GM23338 (cell line): ENCODE measurements at regions not wholly inside any gene's neighbourhood (a gene's known extent, or its start where the extent isn't known, plus 50 kb on each side); places are given as distances from the start of the nearest gene placed in this dataset.

Experiments
- ATAC-seq: fragments of 200-7000 bp; cut with Tn5 transposase; 3 replicates; pipeline ENCODE4 v1.9.1; 2020
- DNase-seq: peaks from one replicate; pipeline ENCODE4 v3.0.0-alpha.2; 2015; ENCODE audit warnings: low spot score
- H2AFZ ChIP-seq: fragments of 200-600 bp; sonication (generic); 2 replicates; pipeline ENCODE4 v1.8.0; 2016; ENCODE audit warnings: antibody characterized with exemption, mild to moderate bottlenecking, moderate library complexity
- H3F3A ChIP-seq: fragments of 200-600 bp; sonication (generic); replicated peaks from 2 replicates; pipeline ENCODE4 v1.8.0; 2017; ENCODE audit warnings: antibody characterized with exemption, mixed run types, low read depth
- H3K27ac ChIP-seq: fragments of 200-600 bp; sonication (generic); 2 replicates; pipeline ENCODE4 v1.6.1; 2016; ENCODE audit warnings: low read depth
- H3K27me3 ChIP-seq: fragments of 200-600 bp; sonication (generic); 2 replicates; pipeline ENCODE4 v1.8.0; 2016; ENCODE audit warnings: mild to moderate bottlenecking, mixed run types, moderate library complexity; ENCODE audit not compliant: insufficient read depth
- H3K36me3 ChIP-seq: fragments of 200-600 bp; sonication (generic); 2 replicates; pipeline ENCODE4 v1.8.0; 2016; ENCODE audit warnings: mild to moderate bottlenecking; ENCODE audit not compliant: insufficient read depth
- H3K4me1 ChIP-seq: fragments of 200-600 bp; sonication (generic); 2 replicates; pipeline ENCODE4 v1.8.0; 2016; ENCODE audit warnings: mild to moderate bottlenecking, moderate library complexity; ENCODE audit not compliant: insufficient read depth
- H3K4me2 ChIP-seq: fragments of 200-600 bp; sonication (generic); 2 replicates; pipeline ENCODE4 v1.7.1; 2017; ENCODE audit warnings: mixed run types
- H3K4me3 ChIP-seq: fragments of 200-600 bp; sonication (generic); 2 replicates; pipeline ENCODE4 v1.6.1; 2016; ENCODE audit warnings: mixed run types
- H3K79me2 ChIP-seq: fragments of 200-600 bp; sonication (generic); replicated peaks from 2 replicates; pipeline ENCODE4 v1.8.0; 2017; ENCODE audit warnings: mild to moderate bottlenecking; ENCODE audit not compliant: insufficient read depth
- H3K9me2 ChIP-seq: fragments of 200-600 bp; sonication (generic); 2 replicates; pipeline ENCODE4 v1.8.0; 2017; ENCODE audit not compliant: insufficient read depth
- H4K20me1 ChIP-seq: fragments of 200-600 bp; sonication (generic); replicated peaks from 2 replicates; pipeline ENCODE4 v1.8.0; 2017; ENCODE audit warnings: mild to moderate bottlenecking; ENCODE audit not compliant: insufficient read depth
- H3K27ac Mint-ChIP-seq: 2 replicates; pipeline ENCODE4 v1.8.0; 2020; ENCODE audit warnings: inconsistent platforms, mild to moderate bottlenecking, moderate library complexity, mixed read lengths
- H3K27me3 Mint-ChIP-seq: 3 replicates; pipeline ENCODE4 v1.8.0; 2022; ENCODE audit warnings: low read depth, mild to moderate bottlenecking, moderate library complexity, mixed read lengths, inconsistent platforms; ENCODE audit not compliant: insufficient read depth, poor library complexity
- H3K36me3 Mint-ChIP-seq: 3 replicates; pipeline ENCODE4 v1.8.0; 2021; ENCODE audit warnings: low read depth, mild to moderate bottlenecking, inconsistent platforms, moderate library complexity, mixed read lengths
- H3K4me1 Mint-ChIP-seq: 3 replicates; pipeline ENCODE4 v1.8.0; 2020; ENCODE audit warnings: mild to moderate bottlenecking, inconsistent platforms, mixed read lengths
- H3K4me3 Mint-ChIP-seq: 3 replicates; pipeline ENCODE4 v1.8.0; 2021; ENCODE audit warnings: moderate library complexity, mild to moderate bottlenecking, inconsistent platforms, mixed read lengths
- H3K9me3 Mint-ChIP-seq: 3 replicates; pipeline ENCODE4 v1.8.0; 2020; ENCODE audit warnings: moderate library complexity, mild to moderate bottlenecking, inconsistent platforms, mixed read lengths
- CREB1 ChIP-seq: fragments of 250-450 bp; sonication (Bioruptor Pico); IDR thresholded peaks from 2 replicates; pipeline ENCODE4 v1.5.0; 2020; ENCODE audit warnings: low read depth, mild to moderate bottlenecking, moderate library complexity
- CTCF ChIP-seq, 2 experiments: fragments of 200-600 bp in 1 of 2; sonication (generic) in 1 of 2; conservative IDR thresholded peaks; 2 replicates each; pipeline versions ENCODE4 v1.5.1 to v1.6.1; 2016 to 2017; ENCODE audit warnings: antibody characterized with exemption in 2 of 2, low read depth in 2 of 2, mild to moderate bottlenecking in 2 of 2, moderate library complexity in 1 of 2
- ETS1 ChIP-seq: IDR thresholded peaks from 2 replicates; pipeline ENCODE4 v1.6.1; 2016; ENCODE audit warnings: antibody characterized with exemption
- EZH2 ChIP-seq: fragments of 200-600 bp; sonication (generic); IDR thresholded peaks from one replicate; pipeline ENCODE4 v1.8.0; 2017; ENCODE audit warnings: antibody characterized with exemption, mild to moderate bottlenecking, low read depth; ENCODE audit not compliant: unreplicated experiment
- EZH2phosphoT487 ChIP-seq: fragments of 200-600 bp; sonication (generic); IDR thresholded peaks from one replicate; pipeline ENCODE4 v1.8.1; 2018; ENCODE audit warnings: antibody characterized with exemption; ENCODE audit not compliant: unreplicated experiment
- JUNB ChIP-seq: IDR thresholded peaks from one replicate; pipeline ENCODE4 v1.6.1; 2016; ENCODE audit warnings: antibody characterized with exemption; ENCODE audit not compliant: unreplicated experiment
- NANOG ChIP-seq: IDR thresholded peaks from 2 replicates; pipeline ENCODE4 v1.6.1; 2016; ENCODE audit warnings: antibody characterized with exemption, borderline replicate concordance
- POLR2AphosphoS5 ChIP-seq: IDR thresholded peaks from 2 replicates; pipeline ENCODE4 v1.6.1; 2016; ENCODE audit warnings: antibody characterized with exemption, low read depth
- STAT1 ChIP-seq: IDR thresholded peaks from one replicate; pipeline ENCODE4 v1.6.1; 2016; ENCODE audit warnings: antibody characterized with exemption; ENCODE audit not compliant: unreplicated experiment
- ZNF114 ChIP-seq: fragments of 250-450 bp; sonication (Bioruptor Pico); IDR thresholded peaks from 2 replicates; pipeline ENCODE4 v1.5.0; 2020; ENCODE audit warnings: mild to moderate bottlenecking, moderate library complexity
- ZNF331 ChIP-seq: fragments of 250-450 bp; sonication (Bioruptor Pico); IDR thresholded peaks from 2 replicates; pipeline ENCODE4 v1.5.0; 2020; ENCODE audit warnings: low read depth, mild to moderate bottlenecking, moderate library complexity
- ZNF462 ChIP-seq: fragments of 250-450 bp; sonication (Bioruptor Pico); IDR thresholded peaks from 2 replicates; pipeline ENCODE4 v1.5.0; 2020; ENCODE audit warnings: mild to moderate bottlenecking, moderate library complexity
- TF ChIP-seq, protein P1 (sequence below): IDR thresholded peaks from one replicate; pipeline ENCODE4 v1.6.1; 2018; ENCODE audit warnings: antibody characterized with exemption; ENCODE audit not compliant: unreplicated experiment

GRCh38 chr7:26046878-26047277 is 105.1 kb upstream of the NFE2L3 start:
- Mint-ChIP-seq H3K4me3 (no peak overlapping the region), H3K27me3 (peaks cover 1% of the 10 kb centered on the region), H3K4me1 (peaks cover 4% of the 10 kb centered on the region; the same call in 2 of the 3 replicates), H3K36me3 (no peaks in the 10 kb centered on the region), H3K27ac (no peak overlapping the region), H3K9me3 (no peaks in the 10 kb centered on the region; the same call in 2 of the 3 replicates)
- no peaks in the 10 kb centered on the region for H3F3A ChIP-seq
- ATAC-seq: no peak
- DNase-seq: no peak
- H2AFZ ChIP-seq: no peak overlapping the region
- no peak overlapping the region for H3K27ac ChIP-seq
- H3K79me2 ChIP-seq: no peaks in the 10 kb centered on the region
- H3K36me3 ChIP-seq: no peaks in the 10 kb centered on the region
- no peak overlapping the region for H3K4me2 ChIP-seq
- H4K20me1 ChIP-seq: no peaks in the 10 kb centered on the region
- no peak overlapping the region for H3K4me3 ChIP-seq
- no peaks in the 10 kb centered on the region for H3K4me1 ChIP-seq
- H3K27me3 ChIP-seq: no peaks in the 10 kb centered on the region
- TF ChIP-seq ZNF462 (CRISPR knock-in tag) (no peak), NANOG (no peak), POLR2AphosphoS5 (no peak), STAT1 (no peak), EZH2 (no peak), JUNB (no peak), CTCF (conservative IDR thresholded peaks at IDR 0.05; ENCODE audit: low read depth in 2 of 2) (no peak), EZH2phosphoT487 (no peak), ZNF331 (no peak), ETS1 (no peak), CREB1 (CRISPR knock-in tag) (no peak), ZNF114 (CRISPR knock-in tag) (no peak)
- TF ChIP-seq, protein P1, sequence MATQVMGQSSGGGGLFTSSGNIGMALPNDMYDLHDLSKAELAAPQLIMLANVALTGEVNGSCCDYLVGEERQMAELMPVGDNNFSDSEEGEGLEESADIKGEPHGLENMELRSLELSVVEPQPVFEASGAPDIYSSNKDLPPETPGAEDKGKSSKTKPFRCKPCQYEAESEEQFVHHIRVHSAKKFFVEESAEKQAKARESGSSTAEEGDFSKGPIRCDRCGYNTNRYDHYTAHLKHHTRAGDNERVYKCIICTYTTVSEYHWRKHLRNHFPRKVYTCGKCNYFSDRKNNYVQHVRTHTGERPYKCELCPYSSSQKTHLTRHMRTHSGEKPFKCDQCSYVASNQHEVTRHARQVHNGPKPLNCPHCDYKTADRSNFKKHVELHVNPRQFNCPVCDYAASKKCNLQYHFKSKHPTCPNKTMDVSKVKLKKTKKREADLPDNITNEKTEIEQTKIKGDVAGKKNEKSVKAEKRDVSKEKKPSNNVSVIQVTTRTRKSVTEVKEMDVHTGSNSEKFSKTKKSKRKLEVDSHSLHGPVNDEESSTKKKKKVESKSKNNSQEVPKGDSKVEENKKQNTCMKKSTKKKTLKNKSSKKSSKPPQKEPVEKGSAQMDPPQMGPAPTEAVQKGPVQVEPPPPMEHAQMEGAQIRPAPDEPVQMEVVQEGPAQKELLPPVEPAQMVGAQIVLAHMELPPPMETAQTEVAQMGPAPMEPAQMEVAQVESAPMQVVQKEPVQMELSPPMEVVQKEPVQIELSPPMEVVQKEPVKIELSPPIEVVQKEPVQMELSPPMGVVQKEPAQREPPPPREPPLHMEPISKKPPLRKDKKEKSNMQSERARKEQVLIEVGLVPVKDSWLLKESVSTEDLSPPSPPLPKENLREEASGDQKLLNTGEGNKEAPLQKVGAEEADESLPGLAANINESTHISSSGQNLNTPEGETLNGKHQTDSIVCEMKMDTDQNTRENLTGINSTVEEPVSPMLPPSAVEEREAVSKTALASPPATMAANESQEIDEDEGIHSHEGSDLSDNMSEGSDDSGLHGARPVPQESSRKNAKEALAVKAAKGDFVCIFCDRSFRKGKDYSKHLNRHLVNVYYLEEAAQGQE: no peak
- no peaks in the 10 kb centered on the region for H3K9me2 ChIP-seq
